SK-N-SH (cell line): ENCODE measurements at regions not wholly inside any gene's neighbourhood (a gene's known extent, or its start where the extent isn't known, plus 50 kb on each side); places are given as distances from the start of the nearest gene placed in this dataset.
A peak's percentile ranks its signal among the peaks of the same experiment; 100 is the strongest.

Source experiments
- EZH2phosphoT487 ChIP-seq: fragments of 200-600 bp; sonication (generic); IDR thresholded peaks from 2 replicates; pipeline ENCODE4 v1.6.1; 2017; ENCODE audit warnings: low read depth, mixed run types, mild to moderate bottlenecking, antibody characterized with exemption, moderate library complexity, borderline replicate concordance
- FOSL2 ChIP-seq: IDR thresholded peaks from 2 replicates; pipeline ENCODE4 v1.4.0; 2012; ENCODE audit warnings: low read depth, mild to moderate bottlenecking, moderate library complexity, borderline replicate concordance
- FOXJ3 ChIP-seq: sonication (generic); formaldehyde crosslinking; IDR thresholded peaks from 2 replicates; pipeline ENCODE4 v1.5.1; 2020; ENCODE audit warnings: mild to moderate bottlenecking, missing genetic modification reagents
- FOXM1 ChIP-seq: IDR thresholded peaks from 2 replicates; pipeline ENCODE4 v1.4.0; 2012; ENCODE audit warnings: low read depth, mild to moderate bottlenecking
- GABPA ChIP-seq: IDR thresholded peaks from 2 replicates; pipeline ENCODE4 v1.4.0; 2012; ENCODE audit warnings: low read depth, mild to moderate bottlenecking
- GATA2 ChIP-seq: sonication (generic); formaldehyde crosslinking; IDR thresholded peaks from 2 replicates; pipeline ENCODE4 v1.5.0; 2020; ENCODE audit warnings: mild to moderate bottlenecking, missing genetic modification reagents
- IRF3 ChIP-seq: fragments of 150-350 bp; IDR thresholded peaks from 2 replicates; pipeline ENCODE4 v1.6.1; 2016; ENCODE audit warnings: mild to moderate bottlenecking, low read depth, low read length
- JUND ChIP-seq: IDR thresholded peaks from 2 replicates; pipeline ENCODE4 v1.4.0; 2012
- MEF2A ChIP-seq: IDR thresholded peaks from 2 replicates; pipeline ENCODE4 v1.4.0; 2012; ENCODE audit warnings: low read depth, borderline replicate concordance
- MXI1 ChIP-seq: IDR thresholded peaks from 2 replicates; pipeline ENCODE4 v1.6.1; 2012; ENCODE audit warnings: mild to moderate bottlenecking, low read depth, low read length, improper control_type of control experiment
- NFIC ChIP-seq: IDR thresholded peaks from 2 replicates; pipeline ENCODE4 v1.4.0; 2012; ENCODE audit warnings: borderline replicate concordance
- NRF1 ChIP-seq: IDR thresholded peaks from 2 replicates; pipeline ENCODE4 v1.6.1; 2012; ENCODE audit warnings: low read depth, mild to moderate bottlenecking, low read length
- PBX3 ChIP-seq: IDR thresholded peaks from 2 replicates; pipeline ENCODE4; 2012
- POLR2AphosphoS5 ChIP-seq: IDR thresholded peaks from 2 replicates; pipeline ENCODE4 v1.6.1; 2012; ENCODE audit warnings: low read depth, low read length
- RAD21 ChIP-seq: IDR thresholded peaks from 2 replicates; pipeline ENCODE4 v1.6.1; 2012; ENCODE audit warnings: mild to moderate bottlenecking, low read length
- RXRA ChIP-seq: IDR thresholded peaks from 2 replicates; pipeline ENCODE4 v1.4.0; 2012; ENCODE audit warnings: low read depth, mild to moderate bottlenecking, borderline replicate concordance
- SMC3 ChIP-seq: IDR thresholded peaks from 2 replicates; pipeline ENCODE4 v1.6.1; 2012; ENCODE audit warnings: low read depth, low read length, improper control_type of control experiment
- USF1 ChIP-seq: IDR thresholded peaks from 2 replicates; pipeline ENCODE4 v1.4.0; 2012; ENCODE audit warnings: low read depth, borderline replicate concordance
- USF2 ChIP-seq: fragments of 150-350 bp; IDR thresholded peaks from 2 replicates; pipeline ENCODE4 v1.6.1; 2017; ENCODE audit warnings: antibody characterized with exemption, low read length, low read depth, borderline replicate concordance
- YY1 ChIP-seq: IDR thresholded peaks from 2 replicates; pipeline ENCODE4 v1.4.0; 2012; ENCODE audit warnings: low read depth, mild to moderate bottlenecking
- ZBTB33 ChIP-seq: IDR thresholded peaks from 2 replicates; pipeline ENCODE4 v1.4.0; 2012; ENCODE audit warnings: low read depth, borderline replicate concordance

- no peak for TF ChIP-seq USF2
- no peak for TF ChIP-seq NRF1
- TF ChIP-seq IRF3, result no peak
- TF ChIP-seq USF1, result no peak
- no peak for TF ChIP-seq PBX3
- no peak for TF ChIP-seq ZBTB33
- no peak for TF ChIP-seq POLR2AphosphoS5
- no peak for TF ChIP-seq FOXM1
- TF ChIP-seq GABPA, result no peak
- TF ChIP-seq JUND, result peak; percentile 67
- TF ChIP-seq RAD21, result no peak
- TF ChIP-seq GATA2, result no peak
- TF ChIP-seq MEF2A, result no peak
- no peak for TF ChIP-seq FOXJ3 (CRISPR knock-in tag)
- 0 out of 2 replicates have a peak, but pooled peaks have one; percentile 18 for TF ChIP-seq RXRA
- no peak for TF ChIP-seq SMC3
- TF ChIP-seq YY1, result no peak
- TF ChIP-seq NFIC, result 0 out of 2 replicates have a peak, but pooled peaks have one; percentile 15
- TF ChIP-seq FOSL2, result peak; percentile 67; the same call in 1 of the 2 replicates
- no peak for TF ChIP-seq EZH2phosphoT487
- TF ChIP-seq MXI1, result no peak
- TF ChIP-seq, all 33 proteins: peak for 7
Observed at GRCh38 chr18:55136864-55137263, 177.6 kb upstream of the CCDC68 start (continued).
